Activated CD4-positive, alpha-beta T cell treated with anti-CD3 and anti-CD28 coated beads, Interleukin-2, amount 50 U/mL, for 1 hour (primary cell): ENCODE measurements at regions not wholly inside any gene's neighbourhood (a gene's known extent, or its start where the extent isn't known, plus 50 kb on each side); places are given as distances from the start of the nearest gene placed in this dataset.

Source experiments
- DNase-seq: peaks from one replicate; pipeline ENCODE4 v3.0.0-alpha.2; 2020

DNA sequence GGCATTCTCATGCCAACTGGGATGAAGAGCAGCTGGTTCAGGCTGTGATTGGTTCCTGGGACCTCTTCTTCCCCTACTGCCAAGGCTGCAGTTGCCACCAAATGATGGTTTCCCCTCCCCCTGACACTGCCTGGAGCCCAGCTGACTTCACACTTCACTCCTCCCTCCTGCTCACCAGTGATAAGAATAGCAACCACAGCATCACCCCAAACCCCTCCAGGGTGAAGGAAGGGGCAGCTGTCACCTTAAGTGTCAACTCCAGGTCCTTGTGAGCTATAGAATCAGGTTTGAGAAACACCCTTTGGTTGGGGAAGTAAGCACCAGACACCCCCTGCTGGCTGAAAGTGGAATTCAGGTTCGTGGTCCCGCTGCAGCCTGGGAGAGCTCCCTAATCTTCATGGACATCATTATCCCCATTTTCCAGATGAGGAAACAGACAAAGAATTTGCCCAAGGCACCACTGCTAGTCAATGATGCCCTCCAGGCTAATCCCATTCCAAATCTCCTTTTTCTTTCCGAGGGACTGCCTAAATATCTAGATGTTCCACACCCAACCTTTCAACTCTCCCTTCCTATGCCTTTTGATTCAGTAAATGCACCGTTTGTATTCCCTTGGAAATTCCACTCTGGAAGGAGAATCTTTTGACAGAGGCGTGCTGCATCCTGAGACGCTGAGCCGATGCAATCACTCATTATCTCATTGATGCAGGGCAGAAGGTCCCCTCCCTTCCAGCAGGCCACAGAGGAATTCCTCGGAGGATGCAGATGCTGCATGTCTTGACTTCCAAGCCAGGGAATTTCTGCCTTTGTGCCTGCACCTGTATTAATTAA, 50.6 kb upstream of the UQCRFS1 start:
- DNase-seq, result peak; percentile 51

DNA sequence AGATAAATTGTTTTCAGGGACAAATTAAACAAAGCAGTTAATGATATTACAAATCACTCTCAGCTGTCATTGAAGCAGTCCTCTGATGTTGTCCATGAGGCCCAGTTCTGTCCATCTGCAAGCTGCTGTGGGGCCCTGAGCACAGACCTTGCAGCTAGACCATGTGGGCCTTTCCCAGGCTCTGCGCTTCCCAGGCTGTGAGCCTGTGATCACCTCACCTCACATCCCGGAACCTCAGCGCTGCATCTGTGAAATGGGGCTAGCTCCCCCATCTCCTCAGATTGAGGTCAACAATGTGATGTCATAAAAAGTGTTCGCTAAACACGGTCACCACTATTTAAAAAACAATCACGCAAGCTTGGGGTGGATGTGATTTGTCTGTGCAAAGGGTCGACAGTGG, 51.9 kb upstream of the UQCRFS1 start:
- DNase-seq, result no peak

DNA sequence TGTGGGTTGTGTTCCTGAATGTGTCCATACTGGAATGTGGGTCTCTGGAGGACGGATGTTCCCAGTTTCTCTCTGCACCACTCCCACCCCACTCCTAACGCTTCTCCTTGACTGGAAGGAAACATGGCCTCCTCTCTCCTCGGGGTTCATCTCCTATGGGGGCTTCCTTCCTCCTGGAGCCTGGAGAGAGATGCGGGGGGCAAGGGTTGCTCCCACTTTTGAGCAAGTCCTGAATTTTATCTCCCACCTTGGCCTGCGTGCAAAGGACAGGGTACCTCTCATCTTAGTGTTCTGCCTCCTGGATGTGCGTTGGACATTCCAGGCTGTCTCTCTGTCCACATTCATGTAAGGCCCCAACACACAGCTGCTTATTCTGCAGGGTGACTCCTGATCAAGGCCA, 52.5 kb upstream of the UQCRFS1 start:
- no peak for DNase-seq

DNA sequence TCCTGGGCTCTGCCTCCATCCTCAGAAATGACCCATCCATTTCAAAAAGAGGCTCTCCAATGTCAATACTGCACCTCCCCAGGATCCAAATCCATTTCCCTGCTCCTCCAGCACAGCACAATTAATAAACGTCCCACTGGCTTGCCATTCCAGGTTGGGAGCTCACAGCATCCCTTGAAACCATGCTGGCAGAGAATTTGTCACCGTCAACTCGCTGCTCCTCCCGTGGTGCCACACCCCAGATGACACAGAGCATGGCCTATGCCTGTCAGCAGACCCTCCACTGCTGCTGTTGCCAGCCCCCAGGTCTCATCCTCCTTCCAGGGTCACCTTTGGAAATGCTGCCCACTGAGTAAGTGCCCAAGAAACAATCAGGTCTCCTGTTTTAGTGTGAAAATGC, 53.0 kb upstream of the UQCRFS1 start:
- DNase-seq, result no peak

DNA sequence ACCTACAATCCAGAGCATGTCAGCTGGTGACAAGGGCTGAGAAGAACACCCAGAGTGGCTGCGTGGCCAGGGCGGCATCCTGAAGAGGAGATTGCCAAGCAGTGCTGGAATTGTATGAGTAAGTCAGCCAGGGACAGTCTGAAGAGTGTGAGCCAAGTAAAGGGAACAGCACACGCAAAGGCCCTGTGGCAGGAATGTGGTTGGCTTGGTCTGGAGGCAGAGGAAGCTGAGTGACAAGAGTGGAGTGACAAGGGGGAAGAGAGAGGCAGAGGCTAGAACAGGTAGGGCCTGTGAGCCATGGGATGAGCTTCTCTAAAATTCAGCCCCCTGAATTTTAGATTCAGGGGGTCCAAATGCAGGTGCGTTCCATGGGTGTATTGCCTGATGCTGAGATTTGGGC, 53.7 kb upstream of the UQCRFS1 start:
- DNase-seq, result no peak

DNA sequence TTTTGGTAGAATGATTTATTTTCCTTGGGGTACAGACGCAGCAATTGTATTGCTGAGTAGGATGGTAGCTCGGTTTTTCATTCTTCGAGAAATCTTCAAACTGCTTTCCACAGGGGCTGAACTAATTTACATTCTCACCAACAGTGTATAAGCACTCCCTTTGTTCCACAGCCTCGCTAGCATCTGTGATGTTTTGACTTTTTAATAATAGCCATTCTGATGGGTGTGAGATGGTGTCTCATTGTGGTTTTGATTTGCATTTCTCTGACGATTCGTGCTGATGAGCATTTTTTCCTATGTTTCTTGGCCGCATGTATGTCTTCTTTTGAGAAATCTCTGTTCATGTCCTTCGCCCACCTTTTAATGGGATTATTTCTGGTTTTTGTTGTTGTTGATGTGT, 54.8 kb upstream of the UQCRFS1 start:
- no peak for DNase-seq

DNA sequence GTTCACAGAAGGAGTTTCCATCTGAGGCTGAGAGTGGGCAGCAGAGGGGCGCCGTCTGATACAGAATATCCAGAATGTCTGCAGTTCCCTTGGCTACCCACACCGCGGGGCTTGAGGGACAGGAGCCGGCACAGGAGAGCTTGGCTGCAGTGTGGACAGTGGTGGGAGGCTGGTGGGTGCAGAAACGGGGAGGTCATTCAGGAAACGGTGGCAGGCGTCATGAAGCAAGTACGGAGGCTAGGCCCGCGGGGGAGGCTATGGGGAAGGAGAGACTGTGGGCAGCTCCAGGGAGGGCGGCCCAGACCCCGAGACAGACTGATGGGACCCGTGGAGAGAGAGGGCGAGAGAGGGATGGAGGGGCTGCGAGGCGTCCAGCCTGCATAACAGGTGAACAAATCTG, 55.2 kb upstream of the UQCRFS1 start:
- DNase-seq, result no peak

DNA sequence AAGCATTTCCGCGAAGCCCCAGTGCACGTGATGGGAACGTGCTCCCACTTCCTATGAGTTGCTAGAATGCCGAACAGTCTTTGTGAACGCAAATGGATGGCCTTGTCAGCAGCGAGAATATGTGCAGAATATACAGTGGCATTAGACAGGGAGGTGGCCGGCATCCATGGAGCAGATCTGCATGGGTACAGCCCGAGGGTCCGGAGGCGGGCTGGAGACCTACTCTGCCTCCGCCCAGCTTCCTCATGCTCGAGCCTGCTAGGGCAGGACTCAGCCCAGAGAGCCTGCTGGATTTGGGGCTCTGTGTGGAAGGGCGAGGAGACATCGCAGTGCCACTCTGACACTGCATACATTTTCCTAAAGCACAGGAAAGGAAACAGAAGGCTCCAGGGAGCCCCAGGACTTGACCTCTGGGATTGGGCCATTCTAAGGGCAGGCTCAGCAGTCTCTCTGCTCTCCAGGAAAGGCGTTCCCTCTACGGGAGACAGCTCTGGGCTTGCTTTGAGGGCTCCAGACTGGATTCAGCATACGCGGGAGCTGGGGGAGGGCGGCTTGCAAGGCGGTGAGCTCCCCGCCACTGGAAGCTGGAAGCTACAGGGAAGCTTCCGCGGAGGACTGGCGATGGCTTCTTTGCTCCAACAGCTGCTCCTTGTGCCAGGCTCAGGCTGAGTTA, 55.9 kb upstream of the UQCRFS1 start:
- no peak for DNase-seq

DNA sequence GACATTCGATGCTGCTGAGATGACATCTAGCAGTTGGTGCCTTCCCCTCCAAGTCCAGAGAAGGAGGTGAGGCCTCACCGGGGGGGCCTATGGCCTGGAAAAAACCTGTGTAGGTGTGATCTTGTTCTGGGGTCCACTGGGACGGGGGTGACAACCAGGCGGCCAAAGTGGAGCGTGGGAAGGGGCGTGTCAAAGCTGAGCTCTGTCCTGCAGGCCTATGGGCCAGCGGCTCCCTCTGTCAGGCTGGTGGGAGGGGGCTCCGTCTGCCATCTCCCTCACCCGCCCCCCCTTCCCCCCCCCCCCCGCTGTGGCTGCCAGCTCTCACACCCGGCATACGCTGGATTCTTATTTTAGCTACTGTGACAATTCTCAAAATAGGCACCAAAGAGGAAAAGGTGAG, 56.7 kb upstream of the UQCRFS1 start:
- DNase-seq, result no peak

DNA sequence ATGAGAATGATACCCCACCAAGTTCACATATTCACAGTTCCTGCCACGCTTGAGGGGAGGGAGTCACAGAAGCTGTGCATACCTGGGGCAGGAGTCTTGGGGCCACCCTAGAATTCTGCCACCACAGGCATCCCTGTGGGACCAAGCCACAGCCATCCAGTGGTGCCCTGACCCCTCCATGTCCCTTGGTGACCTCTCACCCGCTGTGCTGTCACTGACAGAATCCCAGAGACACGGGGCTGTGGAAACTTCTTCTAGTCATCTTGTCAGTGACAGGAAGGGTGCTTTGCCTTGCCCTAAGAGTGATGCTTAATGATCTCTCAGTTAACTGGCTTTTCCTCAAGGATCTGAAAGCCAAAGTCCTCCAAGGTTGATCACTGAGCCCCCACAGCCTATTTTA, 58.4 kb upstream of the UQCRFS1 start:
- DNase-seq, result no peak

DNA sequence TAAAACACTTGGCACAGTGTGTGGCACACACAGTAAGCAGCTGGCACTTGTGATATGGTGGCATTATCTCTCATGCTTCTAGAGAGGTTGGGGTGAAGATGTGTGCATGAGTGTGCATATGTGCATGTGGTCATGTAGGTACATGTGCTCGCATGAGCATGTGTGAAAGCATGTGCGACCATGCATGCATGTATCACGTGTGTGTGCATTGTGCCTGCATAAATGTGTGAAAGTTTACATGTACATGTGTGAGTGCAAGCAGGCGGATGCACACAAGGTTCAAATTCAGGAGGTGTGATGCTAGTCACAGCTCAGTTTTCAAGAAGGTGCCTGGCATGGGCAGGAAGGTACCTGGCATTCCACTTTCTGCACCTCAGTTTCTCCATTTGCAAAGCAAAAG, 59.0 kb upstream of the UQCRFS1 start:
- DNase-seq, result no peak

DNA sequence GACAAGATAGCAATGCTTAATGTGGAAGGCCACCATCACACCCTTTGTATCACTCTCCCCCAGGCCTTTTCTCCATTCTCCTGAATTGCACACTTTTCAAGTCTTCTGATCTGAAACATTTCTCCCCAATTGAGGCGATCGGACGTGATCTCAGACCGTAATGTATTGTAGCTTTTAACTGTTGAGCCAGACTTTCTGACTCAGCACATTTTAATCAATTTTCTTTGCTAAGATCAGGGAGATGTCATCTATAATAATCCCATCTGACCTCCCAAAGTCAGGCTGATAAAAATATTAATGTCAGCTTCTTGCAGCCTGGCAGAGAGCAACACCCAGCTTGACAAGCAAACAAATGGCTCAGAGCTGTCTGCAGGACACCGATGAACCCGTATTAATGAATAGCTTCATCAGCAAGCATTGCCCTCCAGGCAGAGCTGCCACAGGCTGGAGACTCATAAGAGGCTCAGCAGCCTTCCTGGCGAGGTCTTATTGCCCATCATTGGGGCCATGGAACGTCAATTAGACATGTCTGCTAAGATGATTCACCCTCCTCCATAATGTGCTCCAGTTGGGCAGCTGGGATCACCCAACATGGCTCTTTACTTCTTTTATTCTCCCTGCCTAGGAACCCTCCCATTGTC, 60.2 kb upstream of the UQCRFS1 start:
- DNase-seq, result no peak

DNA sequence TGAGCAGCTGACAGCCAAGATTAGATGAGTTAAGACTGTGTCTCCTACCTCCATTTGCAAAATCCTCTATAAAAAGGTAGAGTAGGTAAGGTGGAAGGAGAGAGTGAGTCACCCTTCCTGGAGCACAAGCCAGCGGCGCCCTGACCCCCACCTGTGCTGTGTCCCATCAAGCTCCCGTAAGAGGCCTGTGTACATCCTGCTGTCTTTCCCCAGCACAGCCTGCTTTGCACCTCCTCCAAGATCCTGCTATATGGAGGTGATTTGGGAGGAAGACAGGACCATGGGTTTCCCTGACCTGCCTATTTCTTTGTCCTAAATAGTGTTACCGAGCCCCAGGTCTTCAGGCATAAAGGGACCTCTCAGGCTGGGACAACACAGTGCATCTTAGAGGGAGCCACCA, 62.3 kb upstream of the UQCRFS1 start:
- DNase-seq, result no peak

DNA sequence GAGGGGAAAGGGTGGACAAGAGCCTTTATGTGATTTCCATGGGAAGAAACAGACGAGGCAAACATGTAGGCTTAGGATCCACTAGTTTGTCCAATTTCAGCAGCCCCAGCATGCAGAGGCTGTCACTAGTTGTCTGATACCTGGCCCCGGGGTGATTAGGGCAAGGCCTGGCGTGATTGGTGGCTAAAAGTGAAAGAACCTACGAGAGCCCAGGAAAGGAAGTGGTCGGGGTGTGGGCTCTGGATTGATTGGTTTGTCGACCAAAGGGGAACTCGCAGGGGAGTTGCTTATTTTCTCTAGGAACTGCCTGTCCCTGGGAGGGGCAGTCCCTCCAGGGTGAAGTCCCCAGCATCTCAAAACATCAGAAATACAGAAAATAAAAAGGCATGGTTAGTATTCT, 64.2 kb upstream of the UQCRFS1 start:
- peak; percentile 29 for DNase-seq

DNA sequence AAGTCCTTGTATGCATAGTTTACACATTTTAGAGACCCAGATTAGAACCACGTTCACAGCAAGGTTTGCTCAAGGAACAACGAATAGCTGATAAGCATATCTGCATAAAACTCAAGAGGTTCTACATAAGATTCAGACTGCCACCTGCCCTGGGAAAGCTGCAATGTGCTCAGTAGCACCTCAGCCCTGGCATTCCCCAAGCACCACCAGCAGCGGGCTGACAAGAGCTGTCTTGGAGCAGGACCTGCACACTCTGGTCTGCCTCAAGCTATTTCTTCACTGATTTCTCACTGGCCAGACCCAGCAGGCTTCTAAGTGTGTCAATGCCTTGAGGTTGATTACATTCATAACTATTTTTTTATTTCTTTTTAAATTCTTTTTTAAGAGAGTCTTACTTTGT, 65.8 kb upstream of the UQCRFS1 start:
- DNase-seq, result no peak

DNA sequence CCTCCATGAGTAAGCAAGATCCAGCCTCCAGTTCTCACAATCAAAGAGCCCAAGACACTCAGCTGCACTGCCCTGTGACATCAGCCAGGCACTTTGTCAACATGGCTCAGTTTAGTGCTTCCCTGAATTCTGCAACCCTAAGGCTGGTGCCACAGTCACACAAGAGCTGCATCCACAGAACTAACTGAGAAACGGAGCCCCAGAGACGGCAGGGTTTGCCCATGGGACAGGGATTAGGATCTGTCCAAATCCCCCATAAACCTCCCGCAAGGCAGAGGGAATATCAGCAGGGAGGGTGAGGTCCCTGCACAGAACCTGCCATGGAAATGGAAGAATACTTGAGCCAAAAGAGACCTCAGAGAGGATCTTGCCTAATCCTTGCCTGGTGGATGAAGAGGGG, 70.4 kb upstream of the UQCRFS1 start:
- no peak for DNase-seq

DNA sequence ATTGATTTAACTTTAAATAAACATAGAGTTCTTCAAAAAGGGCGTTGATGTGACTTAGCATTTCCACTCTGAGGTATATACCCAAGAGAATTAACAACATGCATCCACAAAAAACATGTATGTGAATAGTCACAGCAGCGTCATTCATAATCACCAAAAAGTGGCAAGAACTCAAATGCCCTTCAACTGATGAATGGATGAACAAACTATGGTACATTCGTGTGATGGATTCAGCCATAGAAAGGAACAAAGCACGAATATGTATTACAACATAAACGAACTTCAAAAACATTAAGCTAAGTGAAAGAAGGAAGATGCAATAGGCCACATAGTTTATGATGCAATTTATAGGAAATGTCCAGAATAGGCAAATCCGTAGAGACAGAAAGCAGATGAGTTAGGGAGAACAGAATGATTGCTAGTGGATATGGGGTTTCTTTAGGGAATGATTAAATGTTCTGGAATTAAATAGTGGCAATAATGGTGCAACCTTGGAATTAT, 72.3 kb upstream of the UQCRFS1 start:
- DNase-seq, result no peak

DNA sequence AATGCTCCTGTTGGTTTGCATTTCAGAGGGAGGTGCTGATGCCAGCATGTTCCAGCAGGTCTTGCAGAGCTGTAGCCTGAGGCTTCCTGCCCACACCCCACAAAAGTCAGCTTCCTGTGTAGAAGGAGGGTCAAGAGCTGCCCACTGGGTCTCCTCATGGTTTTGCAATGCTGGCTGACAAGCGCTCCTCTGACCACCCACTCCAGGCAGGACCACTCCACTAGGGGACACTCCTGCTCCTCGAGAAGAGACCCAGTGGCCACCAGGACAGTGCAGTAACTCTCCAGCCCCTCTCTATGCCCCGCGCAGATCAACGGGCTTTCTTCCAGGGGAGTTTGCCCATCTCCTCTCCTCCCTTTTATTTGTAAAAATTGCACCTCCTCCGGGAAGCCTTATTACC, 72.9 kb upstream of the UQCRFS1 start:
- no peak for DNase-seq

DNA sequence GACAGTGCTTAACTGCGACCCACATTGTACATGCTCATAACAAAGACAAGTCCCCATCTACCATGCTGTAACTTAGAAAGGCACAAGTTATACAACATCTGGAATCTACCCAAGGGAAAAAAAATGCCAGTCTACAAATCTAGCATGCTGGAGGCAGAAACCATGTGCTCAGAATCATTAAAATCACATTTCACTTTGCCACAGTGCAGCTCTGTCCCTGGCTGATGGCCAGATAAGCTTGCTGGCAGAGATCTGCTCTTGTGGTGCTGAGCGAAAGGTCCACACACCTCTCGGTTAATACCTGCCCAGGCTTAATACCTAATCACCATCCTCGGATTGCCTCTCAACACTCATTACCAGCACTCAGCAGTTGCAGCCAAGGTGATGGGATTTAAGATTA, 74.1 kb upstream of the UQCRFS1 start:
- DNase-seq, result no peak

DNA sequence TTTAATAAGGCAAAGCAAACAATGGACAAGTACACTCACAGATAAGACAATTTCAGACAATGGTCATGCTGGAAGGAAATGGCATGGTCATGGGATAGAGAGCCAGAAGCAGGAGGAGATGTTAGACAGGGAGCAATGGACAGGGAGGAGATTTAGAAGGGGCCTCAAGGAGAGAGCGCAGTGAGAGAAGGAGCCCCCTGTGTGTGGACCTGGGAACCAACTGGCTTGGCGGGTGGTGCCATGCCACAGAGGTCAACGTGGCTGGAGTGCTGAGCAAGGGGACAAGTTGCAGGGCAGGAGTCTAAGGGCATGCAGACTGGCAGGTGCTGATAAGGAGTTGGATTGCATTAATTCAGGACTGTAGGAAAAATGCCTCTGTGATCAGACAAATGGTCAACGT, 75.3 kb upstream of the UQCRFS1 start:
- no peak for DNase-seq

DNA sequence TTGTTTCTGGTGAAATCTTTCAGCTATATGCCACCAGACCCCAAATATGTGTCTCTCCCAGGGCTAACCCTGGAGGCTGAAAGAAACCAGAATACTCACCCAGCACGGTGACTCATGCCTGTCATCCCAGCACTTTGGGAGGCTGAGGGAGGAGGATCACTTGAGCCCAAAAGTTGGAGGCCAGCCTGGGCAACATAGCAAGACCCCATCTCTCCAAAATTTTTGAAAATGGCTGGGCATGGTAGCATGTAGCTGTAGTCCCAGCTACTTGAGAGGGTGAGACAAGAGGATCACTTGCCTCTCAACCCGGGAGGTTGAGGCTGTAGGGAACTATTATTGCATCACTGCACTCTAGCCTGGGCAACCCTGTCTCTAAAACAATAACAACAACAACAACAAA, 76.1 kb upstream of the UQCRFS1 start:
- no peak for DNase-seq

DNA sequence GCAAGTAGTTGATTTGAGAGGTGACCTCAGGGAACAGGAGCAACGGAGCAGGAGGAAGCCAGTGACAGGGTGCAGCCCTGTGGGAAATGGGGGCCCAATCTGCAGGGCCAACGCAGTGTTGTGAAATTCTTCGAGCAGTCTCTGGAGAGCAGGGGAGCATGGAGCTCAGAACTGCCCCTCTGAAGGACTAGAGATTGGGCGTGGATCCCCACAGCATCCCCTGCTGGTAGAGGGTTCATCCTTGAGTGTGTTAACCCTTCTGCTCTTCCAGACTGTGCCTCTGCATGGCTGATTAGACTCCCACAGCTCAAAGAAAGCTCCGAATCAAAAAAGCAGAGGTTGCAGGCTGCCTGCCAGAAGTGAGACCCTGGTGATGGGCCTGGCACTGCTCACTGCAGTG, 77.9 kb upstream of the UQCRFS1 start:
- no peak for DNase-seq

DNA sequence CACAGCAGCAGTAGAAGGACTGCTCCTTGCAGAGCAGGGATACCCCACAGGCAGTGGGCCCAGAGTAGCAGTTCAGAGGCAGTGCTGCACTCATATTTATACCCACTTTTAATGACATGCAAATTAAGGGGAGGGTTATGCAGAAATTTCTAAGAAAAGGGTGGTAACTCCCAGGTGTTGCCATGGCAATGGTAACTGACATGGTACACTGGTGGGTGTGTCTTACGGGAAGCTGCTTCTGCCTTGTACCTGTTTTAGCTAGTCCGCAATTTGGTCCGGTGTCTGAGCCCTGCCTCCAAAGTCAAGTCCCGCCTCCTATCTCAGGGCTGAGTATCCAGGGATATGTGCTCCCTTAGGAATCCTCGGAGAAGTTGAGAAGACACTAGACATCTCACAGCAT, 79.2 kb upstream of the UQCRFS1 start:
- DNase-seq, result no peak

DNA sequence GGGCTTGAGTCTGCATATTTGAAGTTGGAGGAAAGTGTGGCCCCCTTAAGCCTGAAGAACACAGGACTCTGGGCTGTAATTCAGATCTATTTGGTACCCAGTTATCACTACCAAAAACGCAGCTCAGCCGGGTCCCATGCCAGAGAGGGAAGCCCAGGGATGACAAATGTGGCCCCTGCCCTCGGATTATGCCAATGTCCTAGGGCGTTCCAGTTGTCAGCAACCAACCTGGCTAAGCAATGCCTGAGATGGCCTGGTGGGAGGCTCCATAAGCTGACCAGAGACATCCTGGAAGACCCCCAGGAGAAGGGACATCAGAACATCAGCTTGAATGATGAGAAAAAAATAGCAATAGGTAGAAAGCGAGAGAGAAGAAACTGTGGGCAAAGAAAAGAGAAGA, 79.6 kb upstream of the UQCRFS1 start:
- no peak for DNase-seq
